Keratinocyte (primary cell): ENCODE measurements at regions not wholly inside any gene's neighbourhood (a gene's known extent, or its start where the extent isn't known, plus 50 kb on each side); places are given as distances from the start of the nearest gene placed in this dataset.

ENCODE experiments used
- EZH2 ChIP-seq: IDR thresholded peaks from one replicate; pipeline ENCODE4 v1.6.1; 2012; ENCODE audit warnings: inconsistent platforms, mild to moderate bottlenecking, low read length, moderate library complexity
- TF ChIP-seq, protein P1 (sequence below), 3 experiments: IDR thresholded peaks in 1 of 3; conservative IDR thresholded peaks in 1 of 3; optimal IDR thresholded peaks in 1 of 3; 2 replicates in 2 of 3; 3 replicates in 1 of 3; pipeline versions ENCODE3 to v1.5.1; 2011; ENCODE audit warnings: low read length in 3 of 3, mild to moderate bottlenecking in 3 of 3, moderate library complexity in 2 of 3, control low read depth in 1 of 3, inconsistent platforms in 1 of 3; ENCODE audit not compliant: insufficient read depth in 2 of 3; ENCODE audit errors: extremely low read depth in 1 of 3

- TF ChIP-seq EZH2, result no peak
- TF ChIP-seq, protein P1, sequence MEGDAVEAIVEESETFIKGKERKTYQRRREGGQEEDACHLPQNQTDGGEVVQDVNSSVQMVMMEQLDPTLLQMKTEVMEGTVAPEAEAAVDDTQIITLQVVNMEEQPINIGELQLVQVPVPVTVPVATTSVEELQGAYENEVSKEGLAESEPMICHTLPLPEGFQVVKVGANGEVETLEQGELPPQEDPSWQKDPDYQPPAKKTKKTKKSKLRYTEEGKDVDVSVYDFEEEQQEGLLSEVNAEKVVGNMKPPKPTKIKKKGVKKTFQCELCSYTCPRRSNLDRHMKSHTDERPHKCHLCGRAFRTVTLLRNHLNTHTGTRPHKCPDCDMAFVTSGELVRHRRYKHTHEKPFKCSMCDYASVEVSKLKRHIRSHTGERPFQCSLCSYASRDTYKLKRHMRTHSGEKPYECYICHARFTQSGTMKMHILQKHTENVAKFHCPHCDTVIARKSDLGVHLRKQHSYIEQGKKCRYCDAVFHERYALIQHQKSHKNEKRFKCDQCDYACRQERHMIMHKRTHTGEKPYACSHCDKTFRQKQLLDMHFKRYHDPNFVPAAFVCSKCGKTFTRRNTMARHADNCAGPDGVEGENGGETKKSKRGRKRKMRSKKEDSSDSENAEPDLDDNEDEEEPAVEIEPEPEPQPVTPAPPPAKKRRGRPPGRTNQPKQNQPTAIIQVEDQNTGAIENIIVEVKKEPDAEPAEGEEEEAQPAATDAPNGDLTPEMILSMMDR (optimal IDR thresholded peaks at IDR 0.05 in 1 of 3, IDR thresholded peaks at IDR 0.05 in 1 of 3, conservative IDR thresholded peaks at IDR 0.05 in 1 of 3; ENCODE audit: extremely low read depth in 1 of 3, insufficient read depth in 2 of 3, low read length in 3 of 3), result no peak
Observed at GRCh38 chr2:177053716-177054115, 158.9 kb upstream of the HNRNPA3 start.
